ENCODE measurements at regions not wholly inside any gene's neighbourhood (a gene's known extent, or its start where the extent isn't known, plus 50 kb on each side); places are given as distances from the start of the nearest gene placed in this dataset.

- TF ChIP-seq CTCF (IDR thresholded peaks at IDR 0.05), result no peak
- TF ChIP-seq POLR2A (IDR thresholded peaks at IDR 0.05), result no peak
Measured at GRCh38 chr15:38168467-38169070, 84.1 kb upstream of the SPRED1 start.

All from Peyer's patch (tissue), 4 donors.